ENCODE measurements at regions not wholly inside any gene's neighbourhood (a gene's known extent, or its start where the extent isn't known, plus 50 kb on each side); places are given as distances from the start of the nearest gene placed in this dataset.
A peak's percentile ranks its signal among the peaks of the same experiment; 100 is the strongest.

DNA sequence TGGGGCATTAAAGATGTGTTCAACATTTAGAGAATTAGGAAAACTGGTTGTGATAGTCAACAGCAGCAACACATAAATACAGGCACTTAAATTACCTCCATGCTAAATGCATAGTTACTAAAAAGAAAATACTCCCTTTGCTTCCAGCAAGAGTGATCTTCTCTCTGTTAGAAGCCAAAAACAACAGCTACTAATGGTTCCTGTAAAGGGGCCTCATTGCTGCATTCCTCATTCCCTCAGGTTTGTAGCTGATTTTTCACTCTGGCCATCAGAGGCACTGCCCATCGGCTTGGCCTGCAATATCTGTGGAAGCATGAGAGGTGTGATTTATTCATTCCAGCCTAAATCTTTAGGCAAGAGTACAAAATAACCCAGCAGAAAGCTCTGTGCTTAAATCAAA is 466.0 kb upstream of the ADAMTS16 start:
- DNase-seq = no peak

DNA sequence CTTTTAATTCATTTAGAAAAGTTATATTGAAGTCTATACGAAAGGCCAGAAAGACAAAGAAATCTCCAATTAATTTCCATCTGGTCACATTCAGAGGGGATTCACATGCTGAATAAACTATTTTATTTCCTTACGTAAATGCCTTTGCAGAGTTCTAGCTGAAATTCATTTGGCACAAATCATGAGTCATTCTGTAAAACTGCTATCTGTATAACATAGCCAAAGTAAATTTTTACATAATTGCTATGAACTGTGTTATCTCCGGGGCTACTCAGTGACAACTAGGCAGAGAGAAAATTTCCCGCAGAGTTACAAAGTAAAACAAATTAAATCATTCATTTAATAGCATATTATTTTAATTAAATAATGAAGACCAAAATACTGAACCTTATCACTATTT is 463.2 kb upstream of the ADAMTS16 start:
- DNase-seq = no peak

DNA sequence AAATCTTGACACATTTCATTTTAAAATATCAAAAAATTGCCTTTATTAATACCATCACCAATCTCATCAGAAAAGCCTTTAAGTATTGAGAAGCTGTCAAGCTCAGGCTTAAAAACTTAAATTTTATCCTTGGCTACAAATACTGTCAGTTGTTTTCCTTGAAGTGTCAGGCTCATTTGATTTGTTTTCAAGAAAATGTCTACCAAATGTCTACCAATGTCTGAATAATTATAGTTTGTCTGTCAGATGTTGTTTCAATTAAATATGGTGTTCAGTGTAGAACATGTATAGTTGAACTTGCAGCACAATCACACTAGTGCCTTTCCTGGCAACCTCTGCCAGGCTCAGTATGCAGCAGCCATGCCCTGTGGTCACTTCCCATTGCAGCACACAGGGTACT is 455.2 kb upstream of the ADAMTS16 start:
- DNase-seq = no peak

GRCh38 chr5:4698596-4698995 is 441.5 kb upstream of the ADAMTS16 start:
- DNase-seq = no peak

DNA sequence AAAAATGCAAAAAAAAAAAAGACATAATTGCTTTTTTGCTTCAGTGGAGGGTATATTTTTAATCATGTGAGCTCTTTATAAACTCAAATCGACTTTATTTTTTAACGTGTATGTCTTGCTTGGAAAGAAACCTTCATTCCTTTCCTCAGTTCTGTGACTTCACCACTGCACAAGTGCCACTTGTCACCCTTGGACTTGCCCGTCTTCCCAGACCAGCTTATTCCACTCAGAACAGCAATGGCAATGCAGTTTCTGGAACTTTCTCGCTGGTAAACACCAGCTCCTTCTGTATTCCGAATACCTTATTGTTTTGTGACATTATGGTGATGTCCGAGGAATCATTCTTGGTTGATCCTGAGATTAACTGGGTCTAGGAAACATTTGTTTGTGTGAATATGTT is 440.5 kb upstream of the ADAMTS16 start:
- no peak for DNase-seq

- peak; percentile 77 for DNase-seq
Observed at GRCh38 chr5:4700069-4700468, 440.1 kb upstream of the ADAMTS16 start.

- DNase-seq = no peak
Observed at GRCh38 chr5:4700871-4701270, 439.3 kb upstream of the ADAMTS16 start.

- peak; percentile 40 for DNase-seq
Observed at GRCh38 chr5:4703931-4704458, 436.1 kb upstream of the ADAMTS16 start.

DNA sequence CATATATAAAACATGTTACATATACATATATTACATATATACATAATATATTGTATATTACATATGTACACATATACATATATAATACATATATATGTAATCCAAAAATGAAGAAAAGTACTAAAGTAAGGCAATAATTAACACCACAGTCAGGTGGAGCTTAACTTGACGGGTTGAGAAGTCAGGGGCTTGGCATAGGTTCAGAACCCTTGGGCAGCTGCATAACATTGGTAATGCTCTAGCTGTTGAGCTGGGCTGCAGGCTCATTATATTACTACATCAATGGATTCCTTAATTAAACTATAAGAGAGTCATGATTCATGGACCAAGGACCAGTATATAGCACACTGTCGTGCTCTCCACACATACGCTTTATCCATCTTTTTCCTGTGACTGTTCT is 435.2 kb upstream of the ADAMTS16 start:
- no peak for DNase-seq

DNA sequence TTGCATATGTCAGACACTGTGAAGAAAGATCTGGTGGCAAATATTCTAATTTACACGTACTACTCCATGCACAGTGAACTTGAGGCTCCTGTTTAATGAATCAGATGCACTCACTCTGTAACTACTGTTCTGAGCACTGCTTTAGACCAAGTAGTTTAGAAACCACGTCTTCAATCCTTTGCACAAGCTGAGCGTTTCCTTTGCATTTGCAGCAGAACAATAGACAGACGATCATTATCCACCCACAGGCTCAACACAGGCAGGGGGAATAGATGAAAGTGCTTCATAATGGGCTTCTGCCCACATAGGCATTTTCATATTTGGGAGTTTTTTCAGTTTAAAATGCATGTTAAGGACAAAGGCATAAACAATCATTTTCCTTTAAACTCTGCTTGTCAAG is 423.3 kb upstream of the ADAMTS16 start:
- no peak for DNase-seq

DNA sequence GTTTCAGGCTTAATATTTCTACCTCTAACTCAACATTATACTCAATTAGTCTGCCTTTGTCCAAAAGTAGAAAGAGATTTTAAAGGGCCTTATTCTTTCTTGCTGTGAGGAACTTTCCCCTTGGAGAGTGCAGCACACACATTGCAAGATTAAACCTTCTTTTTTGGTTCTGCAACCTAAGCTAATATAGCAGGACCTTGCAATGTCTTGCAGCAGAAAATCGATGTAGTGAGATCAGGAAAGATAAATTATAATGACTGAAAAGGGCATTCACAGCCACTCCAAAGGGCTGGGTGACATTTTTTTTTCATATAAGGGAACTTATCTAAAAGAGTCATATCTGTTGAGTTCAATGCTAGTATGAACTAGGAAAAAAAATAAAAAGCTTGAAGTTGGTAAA is 422.7 kb upstream of the ADAMTS16 start:
- no peak for DNase-seq

DNA sequence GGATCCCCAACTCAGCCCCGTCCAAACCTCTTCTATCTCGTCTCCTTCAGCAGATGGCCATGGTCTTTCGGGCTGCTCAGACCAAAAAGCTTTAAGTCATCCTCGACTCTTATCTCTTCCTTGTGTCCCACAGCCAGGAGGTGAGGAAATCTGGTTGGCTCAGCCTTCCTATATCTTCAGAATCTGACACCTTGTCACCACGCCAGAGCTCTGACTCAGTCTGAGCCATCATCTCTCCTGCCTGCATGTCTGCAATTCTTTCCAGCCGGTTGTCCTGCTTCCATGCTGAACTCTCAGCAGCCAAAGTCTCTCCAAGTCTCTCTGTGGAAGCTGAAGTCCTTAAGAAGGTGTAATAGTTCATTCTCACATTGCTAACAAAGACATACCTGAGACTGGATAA is 419.3 kb upstream of the ADAMTS16 start:
- DNase-seq = no peak

GRCh38 chr5:4722886-4723285 is 417.2 kb upstream of the ADAMTS16 start:
- no peak for DNase-seq

GRCh38 chr5:4725594-4725993 is 414.5 kb upstream of the ADAMTS16 start:
- DNase-seq = no peak

DNA sequence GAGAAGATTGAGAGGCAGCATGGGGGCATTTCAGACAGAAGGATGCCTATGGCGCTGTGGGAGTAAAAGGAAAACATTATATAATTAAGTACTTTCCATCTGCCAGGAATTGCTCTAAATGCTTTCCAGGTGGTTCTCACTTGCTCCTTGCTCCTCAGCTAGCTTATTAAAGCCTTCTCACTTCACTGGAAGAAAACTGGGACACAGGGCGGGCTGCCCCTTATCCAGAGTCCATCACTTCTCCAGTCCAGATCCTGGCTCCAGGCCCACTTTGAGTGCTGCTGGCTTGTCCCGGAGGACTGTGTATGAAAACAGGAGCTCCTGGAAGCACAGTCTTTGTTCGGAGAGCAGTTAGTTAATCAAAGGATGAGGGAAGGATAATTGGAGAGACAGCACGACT is 409.9 kb upstream of the ADAMTS16 start:
- DNase-seq = no peak

DNA sequence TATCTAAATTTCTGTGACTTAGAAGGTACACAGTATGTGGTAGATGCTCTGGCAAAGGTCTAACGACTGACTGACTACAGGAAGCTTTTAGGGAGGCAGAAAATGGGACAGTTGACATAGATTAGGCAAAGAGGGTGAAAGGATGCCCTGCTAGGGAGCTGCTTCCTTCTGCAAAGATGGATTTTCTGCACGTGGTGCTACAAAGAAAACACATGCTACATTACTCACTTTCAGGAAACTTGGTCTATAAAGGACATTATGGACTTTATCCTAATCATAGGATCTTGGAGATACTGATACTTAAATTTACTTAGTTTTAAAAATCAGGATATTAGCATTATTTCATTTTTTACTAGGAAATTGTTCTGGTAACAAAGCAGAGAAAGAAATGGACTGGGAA is 405.8 kb upstream of the ADAMTS16 start:
- DNase-seq = no peak

DNA sequence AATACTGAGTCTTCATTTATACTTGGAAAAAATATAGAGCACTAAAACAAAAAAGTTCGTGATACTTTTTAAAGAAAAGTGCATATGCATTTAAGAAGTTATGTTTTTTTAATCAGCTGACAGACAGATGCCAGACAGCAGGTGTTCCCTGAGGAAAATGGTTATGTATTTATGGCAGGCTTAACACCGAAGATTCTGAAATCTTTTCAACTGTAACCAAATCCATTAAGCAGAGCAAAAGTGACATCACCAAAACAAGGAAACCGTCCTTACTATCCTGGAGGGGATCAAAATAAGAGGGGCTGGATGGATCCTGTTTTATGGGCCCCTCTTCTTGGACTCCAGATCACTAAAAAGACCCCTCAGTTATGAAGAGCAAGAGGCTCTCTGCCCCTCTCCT is 404.9 kb upstream of the ADAMTS16 start:
- no peak for DNase-seq

DNA sequence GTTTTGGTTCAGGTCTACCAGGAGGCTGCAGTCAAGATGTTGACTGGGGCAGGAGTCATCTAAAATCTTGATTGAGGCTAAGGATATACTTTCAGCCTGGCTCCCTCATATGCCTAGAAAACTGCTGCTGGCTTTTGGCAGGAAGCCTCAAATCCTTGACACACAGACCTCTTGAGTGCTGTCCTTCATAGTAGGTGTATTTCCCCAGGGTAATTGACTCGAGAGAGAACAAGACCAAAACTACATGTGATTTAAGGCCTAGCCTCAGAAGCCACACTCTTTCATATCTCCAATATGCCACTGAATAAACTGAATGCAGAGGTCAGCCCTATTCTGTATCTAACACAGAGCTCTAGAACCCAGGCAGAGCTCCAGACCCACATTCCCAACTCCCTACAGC is 402.3 kb upstream of the ADAMTS16 start:
- DNase-seq = no peak

GRCh38 chr5:4738298-4738697 is 401.8 kb upstream of the ADAMTS16 start:
- no peak for DNase-seq

GRCh38 chr5:4740156-4740555 is 400.0 kb upstream of the ADAMTS16 start:
- DNase-seq = no peak

GRCh38 chr5:4758550-4758949 is 381.6 kb upstream of the ADAMTS16 start:
- peak; percentile 61 for DNase-seq

DNA sequence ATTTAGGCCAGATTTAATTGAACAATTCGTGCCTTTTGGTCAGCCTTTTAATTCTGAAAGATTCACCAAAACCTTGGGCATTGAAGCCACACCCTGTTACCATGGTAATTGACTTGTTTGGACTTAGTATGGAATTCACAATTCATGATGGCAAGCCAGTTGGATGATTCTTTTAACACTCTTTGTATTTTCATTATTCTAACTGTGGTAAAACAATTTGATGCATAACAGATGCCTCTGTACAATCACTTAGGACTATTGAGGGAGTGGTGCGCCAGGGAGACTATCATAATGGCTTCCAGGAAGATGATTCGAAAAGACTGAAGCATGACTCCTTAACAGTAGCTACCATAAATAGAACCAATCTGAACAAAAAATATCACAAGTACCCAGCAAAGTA is 381.1 kb upstream of the ADAMTS16 start:
- DNase-seq = no peak

GRCh38 chr5:4762316-4762715 is 377.8 kb upstream of the ADAMTS16 start:
- no peak for DNase-seq

GRCh38 chr5:4765411-4765810 is 374.7 kb upstream of the ADAMTS16 start:
- DNase-seq = no peak

DNA sequence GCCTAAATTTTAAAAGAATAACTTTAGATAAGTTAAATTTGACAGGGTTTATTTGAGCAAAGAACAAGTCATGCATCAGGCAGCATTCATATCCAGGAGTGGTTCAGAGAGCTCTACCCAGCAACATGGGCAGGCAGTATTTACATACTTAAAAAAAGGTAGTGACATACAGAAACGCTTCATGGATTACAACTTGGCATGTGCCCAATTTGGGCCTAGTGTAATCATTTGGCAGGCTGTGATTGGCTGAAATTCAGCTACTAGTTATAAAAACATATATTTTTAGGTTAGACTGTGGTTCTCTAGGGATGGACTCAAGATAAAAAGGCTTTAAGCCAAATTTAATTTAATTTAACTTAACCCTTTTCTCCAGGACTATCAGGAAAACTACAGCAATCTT is 374.0 kb upstream of the ADAMTS16 start:
- no peak for DNase-seq

GRCh38 chr5:4772591-4772990 is 367.5 kb upstream of the ADAMTS16 start:
- DNase-seq = no peak

Data from NCI-H345 (cell line).